Stimulated activated naive CD8-positive, alpha-beta T cell treated with anti-CD3 and anti-CD28 coated beads, Interleukin-15, Interleukin-2, amounts not matched to agents 100 U/mL and 50 U/mL, for 24 hours (primary cell): ENCODE measurements at regions not wholly inside any gene's neighbourhood (a gene's known extent, or its start where the extent isn't known, plus 50 kb on each side); places are given as distances from the start of the nearest gene placed in this dataset.
"Not testable (repeated sequence)": the region's sequence is repeated elsewhere in the genome, so short reads cannot be mapped to it uniquely, and the experiment has no call there.

Source experiments
- ATAC-seq: fragments of 150-1000 bp; cut with Tn5 transposase; one replicate; pipeline ENCODE4 v1.10.0; 2021
- DNase-seq: peaks from one replicate; pipeline ENCODE4 v3.0.0; 2021

- ATAC-seq (no peak), DNase-seq (no peak)
Observed at GRCh38 chr6:105537981-105538578, 135.2 kb upstream of the PREP start.

GRCh38 chr6:105536961-105537360 lies 134.1 kb upstream of the PREP start:
- DNase-seq (no peak), ATAC-seq (no peak)

GRCh38 chr6:105533301-105533700 lies 130.4 kb upstream of the PREP start:
- DNase-seq: no peak
- ATAC-seq: no peak

- ATAC-seq: no peak
- DNase-seq: no peak
Observed at GRCh38 chr6:105526225-105526872, 123.5 kb upstream of the PREP start.

- no peak for ATAC-seq
- no peak for DNase-seq
Observed at GRCh38 chr6:105522626-105523322, 119.9 kb upstream of the PREP start.

GRCh38 chr6:105519954-105520353 lies 117.1 kb upstream of the PREP start:
- DNase-seq (no peak), ATAC-seq (no peak)

GRCh38 chr6:105518993-105519392 lies 116.1 kb upstream of the PREP start:
- not testable (repeated sequence) for DNase-seq, ATAC-seq

GRCh38 chr6:105515054-105515453 lies 112.2 kb upstream of the PREP start:
- ATAC-seq (no peak), DNase-seq (no peak)

GRCh38 chr6:105514306-105514705 lies 111.4 kb upstream of the PREP start:
- DNase-seq: no peak
- ATAC-seq: no peak

GRCh38 chr6:105511639-105512038 lies 108.8 kb upstream of the PREP start:
- no peak for ATAC-seq
- no peak for DNase-seq

GRCh38 chr6:105510746-105511145 lies 107.9 kb upstream of the PREP start:
- no peak for DNase-seq
- ATAC-seq: no peak

GRCh38 chr6:105509506-105510331 lies 106.8 kb upstream of the PREP start:
- ATAC-seq: no peak
- DNase-seq: no peak

GRCh38 chr6:105507811-105508210 lies 104.9 kb upstream of the PREP start:
- no peak for DNase-seq
- ATAC-seq: no peak

GRCh38 chr6:105504706-105505105 lies 101.8 kb upstream of the PREP start:
- no peak for ATAC-seq
- no peak for DNase-seq

- ATAC-seq (no peak), DNase-seq (no peak)
Observed at GRCh38 chr6:105503641-105504040, 100.8 kb upstream of the PREP start.

GRCh38 chr6:105501826-105502344 lies 99.0 kb upstream of the PREP start:
- DNase-seq (no peak), ATAC-seq (no peak)

GRCh38 chr6:105501246-105501645 lies 98.4 kb upstream of the PREP start:
- DNase-seq: no peak
- ATAC-seq: no peak

GRCh38 chr6:105500693-105501092 lies 97.8 kb upstream of the PREP start:
- ATAC-seq (no peak), DNase-seq (no peak)

- DNase-seq (no peak), ATAC-seq (no peak)
Observed at GRCh38 chr6:105499931-105500330, 97.0 kb upstream of the PREP start.

GRCh38 chr6:105499136-105499870 lies 96.4 kb upstream of the PREP start:
- ATAC-seq: no peak
- no peak for DNase-seq

- ATAC-seq: no peak
- no peak for DNase-seq
Observed at GRCh38 chr6:105497549-105497948, 94.7 kb upstream of the PREP start.

GRCh38 chr6:105495515-105495914 lies 92.6 kb upstream of the PREP start:
- DNase-seq (no peak), ATAC-seq (no peak)
